PC-3 (cell line): ENCODE measurements at regions not wholly inside any gene's neighbourhood (a gene's known extent, or its start where the extent isn't known, plus 50 kb on each side); places are given as distances from the start of the nearest gene placed in this dataset.

Source experiments
- ATAC-seq: fragments of 200-7000 bp; cut with Tn5 transposase; 2 replicates; pipeline ENCODE4 v1.9.1; 2020; ENCODE audit warnings: mild to moderate bottlenecking, moderate library complexity
- BruUV-seq: library from RNA; stranded (reverse); fragments of 400-500 nt; replicated peaks from 2 replicates; lab custom pipeline; 2021; lab: Mats Ljungman, UMichigan
- CTCF ChIA-PET: fragments of 300-600 bp; sonication (Branson Sonifier 250); formaldehyde crosslinking; loops from one replicate; lab custom pipeline; 2022; ENCODE audit warnings: antibody characterized with exemption; lab: Charles Lee
- POLR2A ChIA-PET: fragments of 300-600 bp; sonication (Branson Sonifier 250); formaldehyde crosslinking; loops from one replicate; lab custom pipeline; 2022; ENCODE audit warnings: antibody characterized with exemption; ENCODE audit not compliant: unreplicated experiment; lab: Charles Lee
- DNase-seq: peaks from one replicate; pipeline ENCODE4 v3.0.0-alpha.2; 2015
- H2AFZ ChIP-seq: fragments of 300-600 bp; sonication (generic); 2 replicates; pipeline ENCODE4 v1.6.0; 2016; ENCODE audit warnings: antibody characterized with exemption, low read length
- H3F3A ChIP-seq: fragments of 300-600 bp; sonication (generic); one replicate; pipeline ENCODE4 v1.6.0; 2017; ENCODE audit warnings: antibody characterized with exemption, low read length, control low read depth, mild to moderate bottlenecking; ENCODE audit not compliant: unreplicated experiment
- H3K27ac ChIP-seq: fragments of 300-600 bp; sonication (generic); 2 replicates; pipeline ENCODE4 v1.5.1; 2016; ENCODE audit warnings: mild to moderate bottlenecking, low read length
- H3K27me3 ChIP-seq: fragments of 300-600 bp; sonication (generic); 2 replicates; pipeline ENCODE4 v1.6.1; 2016; ENCODE audit warnings: low read length, mixed read lengths
- H3K36me3 ChIP-seq: fragments of 300-600 bp; sonication (generic); 2 replicates; pipeline ENCODE4 v1.6.1; 2016; ENCODE audit warnings: low read depth, mixed run types, low read length, mixed read lengths
- H3K4me1 ChIP-seq: fragments of 300-600 bp; sonication (generic); 2 replicates; pipeline ENCODE4 v1.5.1; 2016; ENCODE audit warnings: low read length; ENCODE audit not compliant: insufficient read depth
- H3K4me2 ChIP-seq: fragments of 300-600 bp; sonication (generic); 2 replicates; pipeline ENCODE4 v1.6.0; 2016; ENCODE audit warnings: low read length
- H3K4me3 ChIP-seq: fragments of 300-600 bp; sonication (generic); 2 replicates; pipeline ENCODE4 v1.5.1; 2016; ENCODE audit warnings: mild to moderate bottlenecking, low read length, mixed read lengths
- H3K79me2 ChIP-seq: fragments of 300-600 bp; sonication (generic); 2 replicates; pipeline ENCODE4 v1.6.1; 2017; ENCODE audit warnings: low read length, mixed read lengths
- H3K9ac ChIP-seq: fragments of 300-600 bp; sonication (generic); 2 replicates; pipeline ENCODE4 v1.6.0; 2016; ENCODE audit warnings: mild to moderate bottlenecking, low read length
- H3K9me2 ChIP-seq: fragments of 300-600 bp; sonication (generic); replicated peaks from 2 replicates; pipeline ENCODE4 v1.6.1; 2016; ENCODE audit warnings: mixed run types, low read length, mixed read lengths
- H3K9me3 ChIP-seq: fragments of 300-600 bp; sonication (generic); 2 replicates; pipeline ENCODE4 v1.6.1; 2016; ENCODE audit warnings: low read length, mixed read lengths
- H4K20me1 ChIP-seq: fragments of 300-600 bp; sonication (generic); 2 replicates; pipeline ENCODE4 v1.6.1; 2016; ENCODE audit warnings: low read length, mixed read lengths
- EZH2 ChIP-seq: fragments of 300-600 bp; sonication (generic); IDR thresholded peaks from one replicate; pipeline ENCODE4 v1.6.1; 2017; ENCODE audit warnings: antibody characterized with exemption, mild to moderate bottlenecking, low read length; ENCODE audit not compliant: unreplicated experiment
- EZH2phosphoT487 ChIP-seq: fragments of 300-600 bp; sonication (generic); IDR thresholded peaks from 2 replicates; pipeline ENCODE4 v1.6.1; 2018; ENCODE audit warnings: mild to moderate bottlenecking, antibody characterized with exemption, low read length, borderline replicate concordance
- intact Hi-C: fragments of 100-400 bp; cut with micrococcal nuclease; formaldehyde crosslinking; loops from 2 replicates; pipeline ENCODE4 v1.9.0; 2023
- TF ChIP-seq, protein P1 (sequence below): fragments of 300-600 bp; sonication (generic); conservative IDR thresholded peaks from 2 replicates; pipeline ENCODE4 v1.5.1; 2017; ENCODE audit warnings: antibody characterized with exemption, low read depth, mild to moderate bottlenecking, low read length

DNA sequence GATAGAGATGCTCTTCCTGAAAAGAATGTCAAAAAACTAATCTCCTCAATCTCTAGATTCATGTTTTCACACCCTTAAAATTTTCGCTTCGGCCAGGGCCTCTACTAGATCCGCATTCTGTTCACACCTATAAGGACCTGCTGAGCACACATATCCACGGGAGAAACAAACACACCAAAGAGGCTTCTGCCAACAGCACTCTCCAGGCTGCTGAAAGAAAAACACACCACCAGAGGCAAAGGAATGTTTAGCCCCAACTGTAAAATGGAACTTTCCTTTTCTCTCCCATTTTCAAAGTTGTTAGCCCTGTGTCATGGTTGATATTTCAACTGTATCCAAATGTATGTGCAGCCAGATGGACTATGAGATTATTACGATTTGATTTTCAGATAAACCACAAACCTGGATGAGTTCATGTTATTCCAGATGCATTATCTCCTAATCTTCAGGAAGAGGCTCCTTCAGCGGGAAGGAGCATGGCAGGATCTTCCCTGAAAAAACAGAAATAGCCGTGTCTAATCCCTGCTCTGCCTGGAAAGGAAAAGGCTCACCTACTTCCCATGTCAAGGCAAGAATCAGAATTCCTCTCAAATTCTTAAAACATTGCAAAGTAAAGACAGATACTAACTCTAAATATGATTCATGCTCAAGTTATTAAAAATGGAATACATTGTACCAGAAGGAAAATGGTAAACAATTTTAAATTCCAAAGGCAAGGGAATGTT is 442.7 kb upstream of the NR2F2 start:
- peak overlapping the region; percentile 28; the same call in 1 of the 2 replicates for H3K4me2 ChIP-seq
- DNase-seq = peak; percentile 32
- POLR2A ChIA-PET = no interaction called here
- H3K4me1 ChIP-seq = peaks cover 16% of the 10 kb centered on the region
- no peak overlapping the region for H3K27ac ChIP-seq
- H3F3A ChIP-seq = no peaks in the 10 kb centered on the region
- no peaks in the 10 kb centered on the region for H3K79me2 ChIP-seq
- no TSS peak for BruUV-seq
- no peak overlapping the region for H3K4me3 ChIP-seq
- ATAC-seq = peak; percentile 20; the same call in 1 of the 2 replicates
- H2AFZ ChIP-seq = peak overlapping the region; percentile 70; the same call in 1 of the 2 replicates
- no peaks in the 10 kb centered on the region for H4K20me1 ChIP-seq
- CTCF ChIA-PET = no interaction called here
- no peaks in the 10 kb centered on the region for H3K9me2 ChIP-seq
- H3K27me3 ChIP-seq = no peaks in the 10 kb centered on the region
- no peaks in the 10 kb centered on the region for H3K36me3 ChIP-seq
- no peaks in the 10 kb centered on the region for H3K9me3 ChIP-seq
- TF ChIP-seq EZH2phosphoT487 (no peak), EZH2 (no peak)
- TF ChIP-seq, protein P1, sequence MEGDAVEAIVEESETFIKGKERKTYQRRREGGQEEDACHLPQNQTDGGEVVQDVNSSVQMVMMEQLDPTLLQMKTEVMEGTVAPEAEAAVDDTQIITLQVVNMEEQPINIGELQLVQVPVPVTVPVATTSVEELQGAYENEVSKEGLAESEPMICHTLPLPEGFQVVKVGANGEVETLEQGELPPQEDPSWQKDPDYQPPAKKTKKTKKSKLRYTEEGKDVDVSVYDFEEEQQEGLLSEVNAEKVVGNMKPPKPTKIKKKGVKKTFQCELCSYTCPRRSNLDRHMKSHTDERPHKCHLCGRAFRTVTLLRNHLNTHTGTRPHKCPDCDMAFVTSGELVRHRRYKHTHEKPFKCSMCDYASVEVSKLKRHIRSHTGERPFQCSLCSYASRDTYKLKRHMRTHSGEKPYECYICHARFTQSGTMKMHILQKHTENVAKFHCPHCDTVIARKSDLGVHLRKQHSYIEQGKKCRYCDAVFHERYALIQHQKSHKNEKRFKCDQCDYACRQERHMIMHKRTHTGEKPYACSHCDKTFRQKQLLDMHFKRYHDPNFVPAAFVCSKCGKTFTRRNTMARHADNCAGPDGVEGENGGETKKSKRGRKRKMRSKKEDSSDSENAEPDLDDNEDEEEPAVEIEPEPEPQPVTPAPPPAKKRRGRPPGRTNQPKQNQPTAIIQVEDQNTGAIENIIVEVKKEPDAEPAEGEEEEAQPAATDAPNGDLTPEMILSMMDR = no peak
- H3K9ac ChIP-seq = no peak overlapping the region
- intact Hi-C loops = no loop called here

DNA sequence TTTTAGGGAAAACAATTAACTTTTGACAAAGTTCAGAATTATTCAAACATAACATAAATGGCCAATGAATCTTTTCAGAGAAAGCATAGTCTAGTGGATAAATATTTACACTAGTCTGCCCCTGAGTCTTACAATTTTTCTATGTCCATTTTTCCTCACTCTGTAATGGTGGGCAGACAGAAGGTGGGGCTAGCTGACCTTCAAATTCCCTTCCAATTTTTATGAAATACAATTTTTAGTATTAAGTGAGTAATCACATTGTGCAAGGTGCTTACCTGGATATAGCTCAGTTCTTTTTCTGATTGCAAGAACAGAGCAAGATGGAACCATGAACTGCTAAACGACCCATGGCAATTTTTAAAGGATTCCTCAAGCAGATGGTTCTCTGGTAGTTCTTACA is 441.7 kb upstream of the NR2F2 start:
- Histone ChIP-seq H3K9ac (no peak overlapping the region), H3K9me3 (no peaks in the 10 kb centered on the region), H3K4me1 (peaks cover 16% of the 10 kb centered on the region), H3K79me2 (no peaks in the 10 kb centered on the region), H2AFZ (0 out of 2 replicates have a peak overlapping the region, but pooled peaks have one; percentile 70), H4K20me1 (no peaks in the 10 kb centered on the region), H3K27me3 (no peaks in the 10 kb centered on the region), H3K9me2 (no peaks in the 10 kb centered on the region), H3K4me2 (no peak overlapping the region), H3K36me3 (no peaks in the 10 kb centered on the region), H3K27ac (no peak overlapping the region), H3K4me3 (no peak overlapping the region), H3F3A (no peaks in the 10 kb centered on the region)
- no peak for DNase-seq
- no TSS peak for BruUV-seq
- ChIA-PET CTCF (no interaction called here), POLR2A (no interaction called here)
- TF ChIP-seq EZH2phosphoT487 = no peak
- no peak for ATAC-seq
- intact Hi-C loops = no loop called here

DNA sequence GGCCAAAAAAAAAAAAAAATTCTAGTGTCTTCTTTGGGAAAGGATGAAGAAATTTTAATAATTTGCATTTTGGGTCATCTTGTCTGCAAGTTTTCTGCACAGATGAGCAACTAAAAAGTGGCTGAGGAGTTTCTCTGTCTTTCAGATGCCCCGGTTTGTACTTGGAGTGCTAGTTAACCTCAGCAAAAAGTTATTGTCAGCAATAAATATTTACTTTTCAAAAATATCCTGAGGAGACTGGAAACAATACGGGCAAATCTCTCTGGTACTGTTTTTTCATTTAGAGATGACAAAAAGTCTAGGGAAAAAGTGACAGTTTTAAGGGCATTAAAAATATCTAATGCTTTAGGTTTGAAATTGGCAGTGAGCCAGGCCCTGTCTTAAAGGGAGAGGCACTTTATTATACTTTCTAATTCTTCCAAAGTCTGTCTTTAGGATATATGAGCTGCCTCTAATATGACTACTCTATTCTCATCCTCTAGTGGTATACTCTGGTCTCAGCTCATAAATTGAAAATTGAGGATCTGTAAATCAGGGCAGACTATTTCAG is 436.0 kb upstream of the NR2F2 start:
- Histone ChIP-seq H3K27ac (no peak overlapping the region), H3K9ac (no peak overlapping the region), H3K4me3 (no peak overlapping the region), H3K27me3 (no peaks in the 10 kb centered on the region), H3K9me2 (no peaks in the 10 kb centered on the region), H2AFZ (no peak overlapping the region), H3K79me2 (no peaks in the 10 kb centered on the region), H3K9me3 (no peaks in the 10 kb centered on the region), H3K4me2 (no peak overlapping the region), H4K20me1 (no peaks in the 10 kb centered on the region), H3K36me3 (no peaks in the 10 kb centered on the region), H3K4me1 (no peaks in the 10 kb centered on the region), H3F3A (no peaks in the 10 kb centered on the region)
- TF ChIP-seq EZH2 (no peak), EZH2phosphoT487 (no peak)
- TF ChIP-seq, protein P1 = no peak
- ATAC-seq (no peak), DNase-seq (peak; percentile 9)
- no TSS peak for BruUV-seq
- CTCF ChIA-PET = no interaction called here
- intact Hi-C loops = no loop called here
- POLR2A ChIA-PET = no interaction called here
